ENCODE measurements at regions not wholly inside any gene's neighbourhood (a gene's known extent, or its start where the extent isn't known, plus 50 kb on each side); places are given as distances from the start of the nearest gene placed in this dataset.
"Not testable (repeated sequence)": the region's sequence is repeated elsewhere in the genome, so short reads cannot be mapped to it uniquely, and the experiment has no call there.

DNA sequence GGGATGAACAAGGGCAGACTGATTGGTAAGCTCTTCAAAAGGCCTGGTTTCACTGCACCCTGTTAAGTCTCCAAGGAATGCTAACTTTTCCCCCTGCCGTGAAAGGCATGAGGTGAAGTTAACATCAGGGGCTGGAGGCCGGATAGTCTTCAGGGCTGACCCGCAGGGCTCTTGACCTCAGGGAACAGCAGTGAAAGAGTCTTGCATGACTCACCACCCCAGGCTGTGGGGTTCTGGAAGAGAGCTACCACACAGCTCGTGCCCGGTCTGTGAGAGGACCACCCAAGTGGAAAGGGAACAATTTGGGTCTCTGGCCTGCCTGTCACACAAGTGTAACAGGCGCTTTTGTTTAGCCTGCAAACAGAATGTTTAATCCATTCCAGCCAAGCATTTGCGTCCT is 504.9 kb downstream of the EDEM1 start:
- Histone ChIP-seq H3K27me3 (ENCODE audit: control insufficient read depth, insufficient read depth, low read length) (no peaks in the 10 kb centered on the region), H3K36me3 (ENCODE audit: control insufficient read depth, insufficient read depth, low read length) (no peaks in the 10 kb centered on the region), H3K4me1 (ENCODE audit: control insufficient read depth, insufficient read depth, low read length) (no peaks in the 10 kb centered on the region), H3K27ac (ENCODE audit: low read length) (no peak overlapping the region), H3K9me3 (replicated peaks; ENCODE audit: control insufficient read depth, low read depth, low read length) (no peaks in the 10 kb centered on the region), H3K4me3 (ENCODE audit: low read length) (no peak overlapping the region)
- 81% methylated on average over 5 of the region's 7 CpGs for WGBS (ENCODE audit: insufficient coverage)
- no peak for DNase-seq

DNA sequence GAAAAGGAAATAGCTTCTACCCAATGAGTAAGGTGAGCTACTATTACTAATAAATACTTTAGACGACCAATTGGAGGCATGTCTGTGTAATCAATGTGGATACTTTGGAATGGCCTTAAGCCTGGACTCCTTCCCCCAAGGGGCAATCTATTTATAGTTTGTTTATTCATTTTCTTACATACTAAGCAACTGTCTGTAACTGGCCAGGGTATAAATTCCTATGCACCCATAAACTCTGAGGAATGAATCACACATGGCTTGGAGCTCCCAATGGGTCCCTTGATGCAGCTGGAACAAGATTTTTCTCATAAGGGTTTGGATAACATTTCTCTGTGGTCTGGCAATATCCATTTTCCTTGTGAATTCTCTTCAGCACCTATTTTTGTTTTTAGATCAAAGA is 506.8 kb downstream of the EDEM1 start:
- Histone ChIP-seq H3K9me3 (replicated peaks; ENCODE audit: control insufficient read depth, low read depth, low read length) (no peaks in the 10 kb centered on the region), H3K27me3 (ENCODE audit: control insufficient read depth, insufficient read depth, low read length) (no peaks in the 10 kb centered on the region), H3K4me3 (ENCODE audit: low read length) (no peak overlapping the region), H3K36me3 (ENCODE audit: control insufficient read depth, insufficient read depth, low read length) (no peaks in the 10 kb centered on the region), H3K27ac (ENCODE audit: low read length) (no peak overlapping the region), H3K4me1 (ENCODE audit: control insufficient read depth, insufficient read depth, low read length) (no peaks in the 10 kb centered on the region)
- WGBS (ENCODE audit: insufficient coverage), result no CpG with 5 or more reads among the region's 1 CpG
- peak; percentile 1 for DNase-seq

DNA sequence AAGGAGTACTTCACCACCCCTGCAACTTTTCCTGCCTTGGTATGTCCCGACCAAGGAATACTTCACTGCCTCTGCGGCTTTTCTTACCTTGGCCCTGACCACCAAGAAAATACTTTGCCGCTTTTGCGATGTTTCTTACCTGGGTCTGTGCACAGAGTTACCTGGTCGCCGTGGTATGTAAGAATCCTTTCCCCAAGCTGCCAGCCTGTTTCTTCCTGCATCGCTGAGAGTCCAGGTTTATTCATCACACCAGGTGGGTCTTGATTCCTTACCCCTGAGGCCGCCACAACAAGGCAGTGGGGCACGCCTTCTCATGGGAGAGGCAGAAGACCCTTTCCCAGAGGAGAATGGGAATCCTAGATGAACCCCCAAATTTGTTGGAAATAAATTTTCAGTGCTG is 511.3 kb downstream of the EDEM1 start:
- Histone ChIP-seq H3K27me3 (ENCODE audit: control insufficient read depth, insufficient read depth, low read length) (no peaks in the 10 kb centered on the region), H3K36me3 (ENCODE audit: control insufficient read depth, insufficient read depth, low read length) (no peaks in the 10 kb centered on the region), H3K4me3 (ENCODE audit: low read length) (no peak overlapping the region), H3K4me1 (ENCODE audit: control insufficient read depth, insufficient read depth, low read length) (no peaks in the 10 kb centered on the region), H3K9me3 (replicated peaks; ENCODE audit: control insufficient read depth, low read depth, low read length) (no peaks in the 10 kb centered on the region), H3K27ac (ENCODE audit: low read length) (no peak overlapping the region)
- 93% methylated on average over 8 of the region's 9 CpGs for WGBS (ENCODE audit: insufficient coverage)
- DNase-seq, result no peak

DNA sequence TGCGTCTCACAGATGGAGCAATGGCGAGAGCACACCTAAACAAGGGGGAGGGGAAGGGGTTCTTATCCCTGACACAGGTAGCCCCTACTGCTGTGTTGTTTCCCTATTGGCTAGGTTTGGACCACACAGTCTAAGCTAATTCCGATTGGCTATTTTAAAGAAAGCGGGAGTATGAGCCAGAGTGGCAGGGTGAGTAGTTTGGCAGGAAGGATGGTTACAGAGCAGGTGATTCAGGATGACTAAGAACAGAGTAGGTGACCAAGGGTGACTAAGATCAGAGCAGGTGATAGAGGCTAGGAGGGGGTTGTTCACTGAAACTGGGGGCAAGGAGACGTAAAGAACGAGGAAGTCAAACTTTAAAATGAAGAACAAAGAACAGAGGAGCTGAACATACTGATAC is 511.8 kb downstream of the EDEM1 start:
- H3K9me3 ChIP-seq (replicated peaks; ENCODE audit: control insufficient read depth, low read depth, low read length), result no peaks in the 10 kb centered on the region
- no peak overlapping the region for H3K4me3 ChIP-seq (ENCODE audit: low read length)
- H3K27me3 ChIP-seq (ENCODE audit: control insufficient read depth, insufficient read depth, low read length), result no peaks in the 10 kb centered on the region
- H3K27ac ChIP-seq (ENCODE audit: low read length), result no peak overlapping the region
- DNase-seq, result no peak
- H3K36me3 ChIP-seq (ENCODE audit: control insufficient read depth, insufficient read depth, low read length), result no peaks in the 10 kb centered on the region
- no peaks in the 10 kb centered on the region for H3K4me1 ChIP-seq (ENCODE audit: control insufficient read depth, insufficient read depth, low read length)
- 86% methylated on average over 2 of the region's 6 CpGs for WGBS (ENCODE audit: insufficient coverage)

DNA sequence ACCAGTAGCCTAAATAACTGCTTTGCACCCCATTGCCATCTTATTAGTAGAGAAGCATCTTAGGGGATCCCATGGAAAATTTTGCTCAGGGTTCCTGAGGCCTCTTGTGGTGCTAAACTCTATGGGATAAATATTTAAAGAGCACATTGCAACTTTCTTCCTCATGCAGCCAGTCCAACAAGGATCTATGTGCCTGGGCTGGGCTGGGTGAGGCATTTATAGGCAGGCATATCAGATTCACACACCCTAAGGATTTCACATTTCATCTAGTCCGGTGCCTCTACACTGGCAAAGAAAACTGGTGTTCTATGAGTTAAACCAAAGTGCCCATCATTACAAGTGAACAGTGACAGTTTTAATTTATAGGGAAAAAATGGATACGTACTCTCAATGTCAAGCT is 512.3 kb downstream of the EDEM1 start:
- no peaks in the 10 kb centered on the region for H3K27me3 ChIP-seq (ENCODE audit: control insufficient read depth, insufficient read depth, low read length)
- no CpG with 5 or more reads among the region's 2 CpGs for WGBS (ENCODE audit: insufficient coverage)
- H3K27ac ChIP-seq (ENCODE audit: low read length), result no peak overlapping the region
- no peaks in the 10 kb centered on the region for H3K4me1 ChIP-seq (ENCODE audit: control insufficient read depth, insufficient read depth, low read length)
- DNase-seq, result no peak
- H3K9me3 ChIP-seq (replicated peaks; ENCODE audit: control insufficient read depth, low read depth, low read length), result no peaks in the 10 kb centered on the region
- no peaks in the 10 kb centered on the region for H3K36me3 ChIP-seq (ENCODE audit: control insufficient read depth, insufficient read depth, low read length)
- no peak overlapping the region for H3K4me3 ChIP-seq (ENCODE audit: low read length)

DNA sequence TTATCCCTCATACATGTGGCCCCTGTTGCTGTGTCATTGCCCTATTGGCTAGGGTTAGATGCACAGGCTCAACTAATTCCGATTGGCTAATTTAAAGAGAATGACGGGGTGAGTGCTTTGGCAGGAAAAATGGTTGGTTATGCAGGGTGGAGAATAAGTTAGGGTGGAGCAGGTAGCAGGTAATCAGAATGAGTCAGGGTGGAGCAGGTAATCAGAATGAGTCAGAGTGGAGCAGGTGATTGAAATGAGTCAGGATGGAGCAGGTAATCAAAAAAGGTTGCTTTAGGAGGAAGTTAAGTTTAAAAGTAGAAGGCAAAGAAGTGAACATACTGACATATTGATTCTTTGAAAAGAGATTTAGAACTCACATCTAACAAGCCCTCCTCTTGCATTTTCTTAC is 513.5 kb downstream of the EDEM1 start:
- H3K4me1 ChIP-seq (ENCODE audit: control insufficient read depth, insufficient read depth, low read length); DNase-seq; H3K27me3 ChIP-seq (ENCODE audit: control insufficient read depth, insufficient read depth, low read length); H3K4me3 ChIP-seq (ENCODE audit: low read length); H3K27ac ChIP-seq (ENCODE audit: low read length); H3K36me3 ChIP-seq (ENCODE audit: control insufficient read depth, insufficient read depth, low read length); H3K9me3 ChIP-seq (replicated peaks; ENCODE audit: control insufficient read depth, low read depth, low read length): not testable (repeated sequence)
- 72% methylated on average over 2 of the region's 2 CpGs for WGBS (ENCODE audit: insufficient coverage)

DNA sequence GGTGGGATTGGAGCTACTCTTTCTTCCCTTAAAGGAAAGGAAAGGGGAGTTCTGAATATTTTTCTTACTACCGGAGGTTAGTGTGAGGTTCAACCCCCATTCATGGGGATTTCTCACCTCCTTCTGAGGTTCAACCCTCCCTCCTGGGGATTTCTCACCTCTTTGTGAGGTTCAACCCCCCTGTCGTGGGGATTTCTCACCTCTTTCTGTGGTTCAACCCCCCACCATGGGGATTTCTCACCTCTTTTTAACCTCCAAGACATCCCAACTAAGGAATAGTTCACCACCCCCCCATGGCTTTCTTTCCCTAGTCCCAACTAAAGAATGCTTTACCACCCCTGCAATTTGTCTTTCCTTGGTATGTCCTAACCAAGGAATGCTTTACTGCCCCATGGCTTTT is 520.3 kb downstream of the EDEM1 start:
- Histone ChIP-seq H3K27me3 (ENCODE audit: control insufficient read depth, insufficient read depth, low read length) (no peaks in the 10 kb centered on the region), H3K4me3 (ENCODE audit: low read length) (no peak overlapping the region), H3K9me3 (replicated peaks; ENCODE audit: control insufficient read depth, low read depth, low read length) (no peaks in the 10 kb centered on the region), H3K27ac (ENCODE audit: low read length) (no peak overlapping the region), H3K4me1 (ENCODE audit: control insufficient read depth, insufficient read depth, low read length) (no peaks in the 10 kb centered on the region), H3K36me3 (ENCODE audit: control insufficient read depth, insufficient read depth, low read length) (no peaks in the 10 kb centered on the region)
- 17% methylated on average over 1 of the region's 2 CpGs for WGBS (ENCODE audit: insufficient coverage)
- DNase-seq, result no peak

DNA sequence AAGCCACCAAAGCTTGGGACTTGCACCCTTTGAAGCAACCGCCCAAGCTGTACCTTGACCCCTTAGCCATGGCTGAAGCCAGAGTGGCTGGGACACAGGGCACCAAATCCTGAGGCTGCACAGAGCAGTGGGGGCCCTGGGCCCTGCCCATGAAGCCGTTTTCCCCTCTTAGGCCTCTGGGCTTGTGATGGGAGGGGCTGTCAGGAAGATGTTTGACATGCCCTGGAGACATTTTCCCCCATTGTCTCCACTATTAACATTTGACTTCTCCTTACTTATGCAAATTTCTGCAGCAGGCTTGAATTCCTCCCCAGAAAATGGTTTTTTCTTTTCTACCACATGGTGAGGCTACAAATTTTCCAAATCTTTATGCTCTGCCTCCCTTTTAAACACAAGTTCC is 522.2 kb downstream of the EDEM1 start:
- H3K27ac ChIP-seq (ENCODE audit: low read length), result no peak overlapping the region
- H3K27me3 ChIP-seq (ENCODE audit: control insufficient read depth, insufficient read depth, low read length), result no peaks in the 10 kb centered on the region
- no peak for DNase-seq
- WGBS (ENCODE audit: insufficient coverage), result 100% methylated on average over 1 of the region's 2 CpGs
- no peaks in the 10 kb centered on the region for H3K9me3 ChIP-seq (replicated peaks; ENCODE audit: control insufficient read depth, low read depth, low read length)
- no peaks in the 10 kb centered on the region for H3K4me1 ChIP-seq (ENCODE audit: control insufficient read depth, insufficient read depth, low read length)
- no peaks in the 10 kb centered on the region for H3K36me3 ChIP-seq (ENCODE audit: control insufficient read depth, insufficient read depth, low read length)
- no peak overlapping the region for H3K4me3 ChIP-seq (ENCODE audit: low read length)

DNA sequence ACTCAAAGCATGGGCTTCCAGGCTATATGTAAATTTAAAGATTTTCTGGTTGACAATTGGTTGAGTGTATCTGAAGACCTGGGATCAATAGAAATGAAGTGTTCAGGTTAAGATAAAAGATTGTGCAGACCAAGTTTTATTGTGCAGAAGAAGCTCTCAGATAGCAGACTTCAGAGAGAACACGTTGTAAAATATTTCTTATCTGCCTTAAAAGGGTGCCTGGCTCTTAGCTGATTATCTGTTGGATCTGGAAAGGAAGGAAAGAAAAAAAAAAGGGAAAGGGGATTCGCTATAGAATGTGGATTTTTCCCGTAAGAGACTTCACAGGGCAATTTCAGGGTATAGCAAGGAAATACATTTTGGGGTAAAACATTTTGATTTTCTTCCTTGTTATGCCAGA is 523.2 kb downstream of the EDEM1 start:
- no peak for DNase-seq
- no peaks in the 10 kb centered on the region for H3K36me3 ChIP-seq (ENCODE audit: control insufficient read depth, insufficient read depth, low read length)
- no peaks in the 10 kb centered on the region for H3K9me3 ChIP-seq (replicated peaks; ENCODE audit: control insufficient read depth, low read depth, low read length)
- 82% methylated on average over 2 of the region's 3 CpGs for WGBS (ENCODE audit: insufficient coverage)
- no peak overlapping the region for H3K27ac ChIP-seq (ENCODE audit: low read length)
- no peaks in the 10 kb centered on the region for H3K4me1 ChIP-seq (ENCODE audit: control insufficient read depth, insufficient read depth, low read length)
- H3K4me3 ChIP-seq (ENCODE audit: low read length), result no peak overlapping the region
- H3K27me3 ChIP-seq (ENCODE audit: control insufficient read depth, insufficient read depth, low read length), result no peaks in the 10 kb centered on the region

DNA sequence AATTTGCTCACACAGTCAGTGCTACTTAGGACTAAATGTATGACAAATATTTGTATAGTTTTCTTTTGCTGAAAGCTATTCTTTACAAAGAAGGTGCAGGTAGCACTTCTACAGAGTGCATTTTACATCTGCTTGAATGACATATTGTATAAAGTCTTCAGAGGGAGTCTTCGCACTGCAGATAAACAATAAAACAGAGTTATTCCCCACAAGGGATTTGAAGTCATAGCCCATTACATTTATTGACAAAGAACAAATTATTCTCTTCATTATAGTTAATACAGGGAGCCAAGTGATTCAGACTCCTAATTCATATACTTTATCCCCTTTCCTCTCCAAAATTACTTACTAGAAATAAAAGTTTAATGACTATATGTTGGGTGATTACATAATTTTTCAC is 529.7 kb downstream of the EDEM1 start:
- no peak for DNase-seq
- Histone ChIP-seq H3K27ac (ENCODE audit: low read length) (no peak overlapping the region), H3K9me3 (replicated peaks; ENCODE audit: control insufficient read depth, low read depth, low read length) (no peaks in the 10 kb centered on the region), H3K4me3 (ENCODE audit: low read length) (no peak overlapping the region), H3K27me3 (ENCODE audit: control insufficient read depth, insufficient read depth, low read length) (no peaks in the 10 kb centered on the region), H3K36me3 (ENCODE audit: control insufficient read depth, insufficient read depth, low read length) (no peaks in the 10 kb centered on the region), H3K4me1 (ENCODE audit: control insufficient read depth, insufficient read depth, low read length) (no peaks in the 10 kb centered on the region)
- no CpG with 5 or more reads among the region's 1 CpG for WGBS (ENCODE audit: insufficient coverage)

DNA sequence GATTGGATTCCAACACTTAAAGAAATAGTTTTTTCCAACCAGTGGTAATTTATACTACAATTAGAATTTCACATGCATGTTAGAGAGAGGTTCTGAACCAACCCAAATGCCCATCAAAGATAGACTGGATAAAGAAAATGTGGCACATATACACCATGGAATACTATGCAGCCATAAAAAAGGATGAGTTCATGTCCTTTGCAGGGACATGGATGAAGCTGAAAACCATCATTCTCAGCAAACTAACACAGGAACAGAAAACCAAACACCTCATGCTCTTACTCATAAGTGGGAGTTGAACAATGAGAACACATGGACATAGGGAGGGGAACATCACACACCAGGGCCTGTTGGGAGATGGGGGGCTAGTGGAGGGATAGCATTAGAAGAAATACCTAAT is 532.2 kb downstream of the EDEM1 start:
- not testable (repeated sequence) for H3K36me3 ChIP-seq (ENCODE audit: control insufficient read depth, insufficient read depth, low read length); H3K4me1 ChIP-seq (ENCODE audit: control insufficient read depth, insufficient read depth, low read length); H3K4me3 ChIP-seq (ENCODE audit: low read length)

More for the DNA sequence above, 532.2 kb downstream of the EDEM1 start:
- DNase-seq; H3K27me3 ChIP-seq (ENCODE audit: control insufficient read depth, insufficient read depth, low read length); H3K9me3 ChIP-seq (replicated peaks; ENCODE audit: control insufficient read depth, low read depth, low read length); H3K27ac ChIP-seq (ENCODE audit: low read length): not testable (repeated sequence)

All from muscle of leg (tissue), 3 donors.